Left renal pelvis (tissue), 4 donors: ENCODE measurements at regions not wholly inside any gene's neighbourhood (a gene's known extent, or its start where the extent isn't known, plus 50 kb on each side); places are given as distances from the start of the nearest gene placed in this dataset.
"Not testable (repeated sequence)": the region's sequence is repeated elsewhere in the genome, so short reads cannot be mapped to it uniquely, and the experiment has no call there.

ENCODE experiments used
- DNase-seq, 4 donors: peaks; one replicate each; pipeline ENCODE4 v3.0.0-alpha.2; 2013; ENCODE audit warnings: low read depth in 4 of 4, low spot score in 3 of 4

DNA sequence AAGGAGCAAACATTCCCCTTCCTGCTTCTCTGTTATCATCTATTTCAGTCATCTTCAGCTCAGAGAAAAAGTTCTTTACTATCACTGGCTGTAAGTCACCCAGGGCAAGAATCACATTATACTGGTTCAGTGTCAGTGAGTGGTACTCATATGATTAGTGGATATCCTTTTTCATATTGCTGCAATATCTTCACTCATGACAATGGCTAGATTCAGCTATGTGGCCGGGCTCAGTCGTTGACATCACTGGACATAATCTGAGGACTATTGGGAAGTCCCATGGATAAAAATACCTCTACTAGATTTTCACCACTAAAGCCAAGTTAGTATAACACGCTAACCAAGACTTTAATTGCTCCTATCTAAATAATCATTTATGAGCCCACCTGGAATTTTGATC, 91.3 kb upstream of the UBE2E2 start:
- DNase-seq: no peak

DNA sequence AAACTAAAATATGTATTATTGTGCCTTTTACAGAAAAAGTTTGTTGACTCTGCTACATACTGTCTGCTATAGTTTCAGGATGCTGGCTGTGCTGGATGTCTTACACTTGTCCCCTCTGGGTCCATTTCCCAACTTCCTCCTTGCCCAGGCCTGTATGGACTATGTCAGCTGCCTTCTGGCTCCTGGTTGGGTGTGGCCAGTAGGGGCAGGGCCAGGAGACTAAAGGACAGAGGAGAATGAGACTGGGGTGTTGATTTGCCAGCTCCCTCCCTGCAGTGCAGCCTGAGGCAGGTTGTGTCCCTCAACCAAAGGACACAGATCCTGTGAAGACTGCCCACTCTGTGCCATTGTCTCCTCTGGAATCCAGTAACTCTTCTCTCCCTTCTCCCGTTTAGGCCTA, 90.6 kb upstream of the UBE2E2 start:
- no peak for DNase-seq

- no peak for DNase-seq
Measured at GRCh38 chr3:23113455-23114171, 89.5 kb upstream of the UBE2E2 start.

DNA sequence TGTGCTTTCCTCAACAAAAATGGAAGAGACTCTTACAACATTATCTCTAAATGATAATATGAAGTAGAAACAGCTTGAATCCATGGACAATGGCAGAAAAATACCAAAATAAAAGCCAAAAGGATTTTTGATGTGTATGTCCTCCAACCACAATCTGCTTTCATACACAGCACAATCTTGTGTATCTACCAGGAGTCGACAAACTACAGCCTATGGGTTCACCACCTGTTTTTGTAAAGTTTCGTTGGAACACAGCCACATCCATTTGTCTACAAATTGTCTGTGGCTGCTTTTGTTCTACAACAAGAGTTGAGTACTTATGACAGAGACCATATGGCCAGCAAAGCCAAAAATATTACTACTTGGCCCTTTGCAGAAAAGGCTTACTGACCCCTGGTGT, 88.7 kb upstream of the UBE2E2 start:
- peak in 1 of 4 donors; percentile 20 for DNase-seq

DNA sequence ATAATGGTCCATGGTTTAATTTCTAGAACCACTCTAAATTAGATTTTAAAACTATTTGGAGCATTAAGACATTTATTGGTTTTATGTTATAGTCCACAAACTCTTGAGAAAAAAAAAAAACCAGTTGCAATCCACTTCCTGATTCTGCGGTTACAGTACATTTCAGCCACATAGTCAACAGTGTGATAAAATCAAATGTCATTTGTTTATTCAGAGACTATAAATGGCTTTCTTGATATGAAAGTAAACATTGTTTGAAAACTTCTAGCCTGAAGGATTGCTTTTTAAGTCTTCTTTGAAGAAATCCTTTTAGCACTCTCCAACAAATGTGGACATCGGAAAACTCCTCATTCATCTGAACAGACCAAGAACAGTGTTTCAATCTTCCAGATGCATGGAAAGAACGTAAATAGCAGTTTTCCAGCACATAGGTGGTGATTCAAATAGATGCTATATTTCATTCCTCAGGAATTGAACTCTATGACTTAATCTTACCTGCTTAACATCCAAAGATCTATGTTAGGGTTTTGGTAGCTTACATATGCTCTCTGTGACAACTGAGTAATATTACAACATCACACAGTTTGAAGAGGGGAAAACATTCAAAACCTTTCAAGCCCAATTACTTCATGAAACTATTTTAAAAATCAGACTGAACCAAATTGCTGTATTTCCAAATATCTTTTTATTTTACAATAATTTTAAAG, 87.8 kb upstream of the UBE2E2 start:
- DNase-seq: no peak

GRCh38 chr3:23116081-23116837, 86.9 kb upstream of the UBE2E2 start:
- no peak for DNase-seq

DNA sequence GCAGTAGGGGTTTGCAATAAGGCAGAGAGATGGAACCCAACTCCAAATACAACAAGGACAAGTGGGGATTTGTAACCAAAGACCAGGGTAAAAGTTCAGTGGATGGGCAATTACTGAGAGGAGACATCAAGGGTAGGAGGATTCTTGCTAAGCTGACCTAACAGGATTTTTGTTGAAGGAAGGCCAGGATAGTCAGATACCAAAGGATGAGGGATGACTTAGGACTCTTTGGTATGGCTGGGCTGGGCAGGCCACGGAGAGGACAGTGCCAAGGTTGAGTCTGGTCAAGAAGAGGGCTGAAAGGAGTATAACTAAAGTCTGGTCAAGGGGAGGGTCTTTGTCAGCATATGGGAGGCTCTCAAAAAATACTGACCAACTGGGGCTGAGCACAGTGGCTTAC, 85.3 kb upstream of the UBE2E2 start:
- DNase-seq: no peak

DNA sequence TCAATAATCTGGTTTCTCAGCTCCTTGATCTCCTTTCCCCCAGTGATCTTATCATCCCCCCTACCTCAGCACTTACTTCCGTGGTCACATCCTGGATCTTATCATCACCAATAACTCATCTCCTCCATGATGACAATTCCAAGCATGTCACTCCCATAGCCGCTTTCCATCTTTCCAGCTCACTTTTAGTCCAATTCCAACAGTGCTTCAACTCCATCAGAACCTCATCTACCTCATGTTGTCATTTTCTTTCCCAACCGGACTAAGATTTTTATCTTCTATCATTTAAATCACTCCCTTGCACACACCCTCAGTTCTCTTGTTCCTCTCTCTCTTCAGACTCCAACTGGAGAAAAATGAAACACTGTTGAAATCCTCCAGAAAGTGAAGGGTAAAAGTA, 75.9 kb upstream of the UBE2E2 start:
- DNase-seq: no peak

- DNase-seq: no peak
Measured at GRCh38 chr3:23128655-23129054, 74.5 kb upstream of the UBE2E2 start.

DNA sequence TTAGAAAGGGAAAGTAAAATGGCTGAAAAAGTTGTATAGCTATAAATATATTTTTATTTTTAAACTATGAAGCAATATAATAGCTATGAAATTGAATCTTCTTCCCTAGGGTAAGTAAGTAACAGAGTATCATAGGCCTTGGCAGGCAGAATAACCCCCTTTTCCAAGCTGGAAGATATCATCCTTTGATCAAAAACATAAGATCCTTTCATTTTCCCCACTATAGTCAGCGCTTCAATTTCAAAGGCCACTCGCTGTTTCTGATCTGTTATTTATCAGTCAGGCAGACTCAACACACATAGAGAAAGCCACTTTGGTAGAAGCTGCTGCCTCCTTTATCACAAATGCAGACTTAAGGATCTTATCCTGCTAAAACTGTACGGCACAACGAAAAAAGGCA, 74.0 kb upstream of the UBE2E2 start:
- no peak for DNase-seq

GRCh38 chr3:23129817-23130216, 73.3 kb upstream of the UBE2E2 start:
- peak in 1 of 4 donors; percentile 27 for DNase-seq

- DNase-seq: no peak
Measured at GRCh38 chr3:23130406-23130805, 72.7 kb upstream of the UBE2E2 start.

DNA sequence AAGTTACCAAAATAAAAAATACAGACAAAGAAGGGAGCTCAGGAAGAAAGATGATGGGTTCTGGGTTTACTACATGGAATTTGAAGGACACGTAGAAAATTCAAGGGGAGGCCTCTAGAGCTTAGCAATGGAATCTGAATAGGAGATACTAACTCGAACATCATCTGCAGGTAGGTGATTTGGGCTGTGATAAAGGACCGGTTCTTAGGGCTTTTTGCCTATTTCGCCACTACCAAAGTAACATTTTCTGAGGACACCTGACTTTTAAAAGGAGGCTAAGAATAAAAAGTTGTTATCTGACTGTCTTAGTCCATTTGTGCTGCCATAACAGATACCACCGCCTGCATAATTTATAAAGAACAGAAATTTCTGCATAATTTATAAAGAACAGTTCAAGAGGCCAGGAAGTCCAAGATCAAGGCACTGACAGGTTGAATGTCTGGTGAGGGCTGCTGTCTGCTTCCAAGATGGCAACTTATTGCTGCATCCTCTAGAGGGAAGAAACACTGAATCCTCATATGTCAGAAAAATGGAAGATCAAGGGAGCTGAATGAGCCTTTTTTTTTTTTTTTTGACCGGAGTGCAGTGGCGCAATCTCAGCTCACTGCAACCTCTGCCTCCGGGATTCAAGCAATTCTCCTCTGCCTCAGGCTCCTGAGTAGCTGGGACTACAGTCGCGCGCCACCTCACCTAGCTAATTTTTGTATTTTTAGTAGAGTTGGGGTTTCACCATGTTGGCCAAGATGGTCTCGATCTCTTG, 67.9 kb upstream of the UBE2E2 start:
- no peak for DNase-seq

- DNase-seq: no peak
Measured at GRCh38 chr3:23136054-23136453, 67.1 kb upstream of the UBE2E2 start.

GRCh38 chr3:23144051-23144450, 59.1 kb upstream of the UBE2E2 start:
- DNase-seq: not testable (repeated sequence)

- DNase-seq: no peak
Measured at GRCh38 chr3:23146163-23146562, 57.0 kb upstream of the UBE2E2 start.

DNA sequence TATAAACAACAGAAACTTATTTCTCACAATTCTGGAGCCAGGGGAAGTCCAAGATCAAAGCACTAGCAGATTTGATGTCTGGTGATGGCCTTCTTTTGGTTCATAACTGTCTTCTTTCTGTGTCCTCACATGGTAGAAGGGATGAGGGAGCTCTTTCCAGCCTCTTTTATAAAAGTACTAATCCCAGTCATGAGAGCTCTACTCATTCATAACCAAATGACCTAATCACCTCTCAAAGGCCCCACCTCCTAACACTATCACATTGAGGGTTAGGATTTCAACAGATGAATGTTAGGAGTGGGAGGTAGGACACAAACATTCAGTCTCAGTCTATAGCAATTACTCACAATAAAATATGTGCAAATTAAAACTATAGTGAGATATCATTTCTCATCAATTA, 50.1 kb upstream of the UBE2E2 start:
- no peak for DNase-seq
